ENCODE measurements at regions not wholly inside any gene's neighbourhood (a gene's known extent, or its start where the extent isn't known, plus 50 kb on each side); places are given as distances from the start of the nearest gene placed in this dataset.
A peak's percentile ranks its signal among the peaks of the same experiment; 100 is the strongest.

DNA sequence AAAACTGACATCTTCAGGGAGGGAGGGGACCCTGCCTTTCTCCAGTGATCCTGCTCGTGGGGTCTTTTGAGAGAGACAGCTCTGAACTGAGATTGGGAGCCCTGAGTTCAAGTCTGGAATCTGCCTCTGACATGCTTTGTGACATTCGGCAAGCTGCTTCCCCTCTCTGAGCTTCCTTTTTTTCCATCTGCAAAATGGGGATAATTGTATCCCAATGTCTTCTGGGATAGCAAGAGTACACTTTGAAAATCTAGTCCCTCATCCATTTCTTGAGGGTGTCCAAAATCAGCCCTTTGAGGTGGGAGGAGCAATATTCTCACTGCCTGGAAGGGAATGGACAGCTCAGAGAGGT, 186.3 kb downstream of the RGS3 start:
- Histone ChIP-seq H4K91ac (ENCODE audit: low read depth, low read length) (peak overlapping the region; percentile 26), H3K9ac (ENCODE audit: low read length) (no peak overlapping the region), H3K4me2 (ENCODE audit: low read length) (no peak overlapping the region), H2BK12ac (ENCODE audit: low read length) (peak overlapping the region; percentile 18), H2BK120ac (ENCODE audit: insufficient read depth, low read length, poor library complexity) (no peak overlapping the region), H3K4ac (ENCODE audit: low read depth, low read length) (no peak overlapping the region), H2AK5ac (ENCODE audit: low read length) (peak overlapping the region; percentile 34), H3K36me3 (ENCODE audit: control insufficient read depth in 1 of 2, insufficient read depth in 2 of 2, low read length in 2 of 2) (no peaks in the 10 kb centered on the region), H4K12ac (ENCODE audit: low read depth, low read length) (no peak overlapping the region), H3K27ac (ENCODE audit: low read depth, low read length) (no peak overlapping the region), H3K27me3 (ENCODE audit: insufficient read depth, low read length) (no peaks in the 10 kb centered on the region), H3K79me2 (ENCODE audit: control insufficient read depth, insufficient read depth, low read length, poor library complexity) (no peaks in the 10 kb centered on the region), H2AFZ (ENCODE audit: insufficient read depth, low read length, poor library complexity) (no peak overlapping the region), H3K79me1 (ENCODE audit: low read length) (peaks cover 2% of the 10 kb centered on the region), H3K14ac (ENCODE audit: low read length) (no peak overlapping the region), H4K8ac (ENCODE audit: low read depth, low read length) (no peak overlapping the region), H3K23ac (ENCODE audit: low read length) (no peak overlapping the region), H3K4me3 (ENCODE audit: low read depth, low read length) (no peak overlapping the region), H3K9me3 (ENCODE audit: insufficient read depth, low read depth, low read length) (no peaks in the 10 kb centered on the region), H3K18ac (ENCODE audit: low read length) (no peak overlapping the region), H3K4me1 (ENCODE audit: control insufficient read depth in 1 of 2, insufficient read depth in 2 of 2, low read length in 2 of 2) (peaks cover 0 to 11% of the 10 kb centered on the region in 2 experiments), H2BK5ac (ENCODE audit: low read depth, low read length, poor library complexity) (no peak overlapping the region)
- WGBS (ENCODE audit: extremely low coverage, insufficient coverage, insufficient read length): no CpG with 5 or more reads among the region's 2 CpGs
- no peak for DNase-seq

DNA sequence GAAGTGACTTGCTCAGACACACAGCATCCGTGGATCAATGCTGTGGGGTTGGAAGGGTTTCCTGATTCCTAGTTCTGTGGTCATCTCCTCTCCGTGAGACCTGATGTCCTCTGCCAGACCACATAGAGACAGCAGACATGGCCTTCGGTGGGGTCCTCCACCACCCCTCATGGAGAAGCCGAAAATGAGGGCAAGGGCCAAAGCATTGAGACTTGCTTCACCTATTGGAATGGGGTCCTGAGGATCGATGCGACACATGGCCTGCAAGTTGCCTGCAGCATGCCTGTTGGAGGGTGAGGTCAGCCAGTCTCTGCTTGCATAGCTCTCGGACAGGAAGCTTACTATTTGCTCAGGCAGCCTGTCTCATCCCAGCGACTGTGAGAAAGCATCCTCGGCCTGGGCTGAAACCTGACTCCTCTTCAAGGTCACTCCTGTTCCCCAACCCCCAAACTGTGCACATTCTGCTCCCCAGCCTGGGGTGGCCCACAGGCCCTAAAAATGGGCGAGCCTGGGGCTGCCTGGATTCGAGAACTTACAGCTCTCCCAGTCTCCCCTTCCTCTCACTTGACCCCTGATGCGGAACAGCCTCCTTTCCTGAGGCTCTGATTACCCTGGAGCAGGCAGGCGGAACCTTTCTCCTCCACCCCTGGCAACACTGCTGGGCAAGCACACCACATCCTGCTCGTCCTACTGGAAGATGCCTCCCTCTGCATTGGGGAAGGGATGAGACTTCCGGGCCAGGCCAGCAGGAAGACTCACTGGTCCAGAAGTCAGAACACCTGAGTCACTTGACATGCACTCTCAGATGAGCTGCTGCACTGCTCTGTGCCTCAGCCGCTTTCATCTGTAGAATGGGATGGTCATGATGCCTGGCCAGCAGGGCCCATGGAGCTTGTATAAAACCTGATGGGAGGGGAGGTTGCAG, 186.9 kb downstream of the RGS3 start:
- Histone ChIP-seq H3K27ac (ENCODE audit: low read depth, low read length) (no peak overlapping the region), H3K18ac (ENCODE audit: low read length) (no peak overlapping the region), H3K36me3 (ENCODE audit: control insufficient read depth in 1 of 2, insufficient read depth in 2 of 2, low read length in 2 of 2) (no peaks in the 10 kb centered on the region), H4K91ac (ENCODE audit: low read depth, low read length) (no peak overlapping the region), H3K4me1 (ENCODE audit: control insufficient read depth in 1 of 2, insufficient read depth in 2 of 2, low read length in 2 of 2) (peaks cover 5 to 14% of the 10 kb centered on the region in 2 experiments), H3K4me3 (ENCODE audit: low read depth, low read length) (no peak overlapping the region), H3K9me3 (ENCODE audit: insufficient read depth, low read depth, low read length) (no peaks in the 10 kb centered on the region), H3K4ac (ENCODE audit: low read depth, low read length) (no peak overlapping the region), H2AK5ac (ENCODE audit: low read length) (no peak overlapping the region), H3K4me2 (ENCODE audit: low read length) (no peak overlapping the region), H4K8ac (ENCODE audit: low read depth, low read length) (no peak overlapping the region), H2BK5ac (ENCODE audit: low read depth, low read length, poor library complexity) (no peak overlapping the region), H4K12ac (ENCODE audit: low read depth, low read length) (no peak overlapping the region), H3K27me3 (ENCODE audit: insufficient read depth, low read length) (no peaks in the 10 kb centered on the region), H3K14ac (ENCODE audit: low read length) (no peak overlapping the region), H3K79me2 (ENCODE audit: control insufficient read depth, insufficient read depth, low read length, poor library complexity) (no peaks in the 10 kb centered on the region), H2BK120ac (ENCODE audit: insufficient read depth, low read length, poor library complexity) (no peak overlapping the region), H2BK12ac (ENCODE audit: low read length) (no peak overlapping the region), H3K23ac (ENCODE audit: low read length) (no peak overlapping the region), H3K79me1 (ENCODE audit: low read length) (peaks cover 7% of the 10 kb centered on the region), H2AFZ (ENCODE audit: insufficient read depth, low read length, poor library complexity) (no peak overlapping the region), H3K9ac (ENCODE audit: low read length) (no peak overlapping the region)
- DNase-seq: no peak
- WGBS (ENCODE audit: extremely low coverage, insufficient coverage, insufficient read length): no CpG with 5 or more reads among the region's 16 CpGs

DNA sequence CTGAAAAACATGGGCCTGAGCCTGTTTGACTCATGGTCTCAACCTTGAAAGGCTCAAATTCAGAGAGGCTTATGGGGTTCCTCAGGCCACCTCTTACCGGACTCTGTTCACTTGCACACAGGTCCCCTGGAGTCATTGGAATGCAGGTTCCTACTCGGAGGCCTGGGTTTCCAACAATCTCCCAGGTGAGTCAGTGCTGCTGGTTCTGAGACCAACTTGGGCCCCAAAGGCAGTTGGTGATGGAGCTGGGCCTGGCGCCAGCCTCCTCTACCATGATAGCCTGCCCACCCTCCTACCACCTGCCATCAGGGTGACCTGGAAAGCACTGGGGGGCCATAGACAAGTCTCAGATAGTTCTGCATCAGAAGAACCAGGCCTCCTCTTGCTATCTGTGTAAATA, 188.4 kb downstream of the RGS3 start:
- no peak overlapping the region for H2BK5ac ChIP-seq (ENCODE audit: low read depth, low read length, poor library complexity)
- H4K91ac ChIP-seq (ENCODE audit: low read depth, low read length): no peak overlapping the region
- peaks cover 5 to 11% of the 10 kb centered on the region in 2 experiments for H3K4me1 ChIP-seq (ENCODE audit: control insufficient read depth in 1 of 2, insufficient read depth in 2 of 2, low read length in 2 of 2)
- H2AK5ac ChIP-seq (ENCODE audit: low read length): no peak overlapping the region
- no peak overlapping the region for H3K27ac ChIP-seq (ENCODE audit: low read depth, low read length)
- no peak overlapping the region for H3K18ac ChIP-seq (ENCODE audit: low read length)
- no peak overlapping the region for H2BK120ac ChIP-seq (ENCODE audit: insufficient read depth, low read length, poor library complexity)
- no peak overlapping the region for H3K4me2 ChIP-seq (ENCODE audit: low read length)
- no CpG with 5 or more reads among the region's 3 CpGs for WGBS (ENCODE audit: extremely low coverage, insufficient coverage, insufficient read length)
- H4K12ac ChIP-seq (ENCODE audit: low read depth, low read length): no peak overlapping the region
- H3K9ac ChIP-seq (ENCODE audit: low read length): no peak overlapping the region
- no peak overlapping the region for H3K14ac ChIP-seq (ENCODE audit: low read length)
- H3K36me3 ChIP-seq (ENCODE audit: control insufficient read depth in 1 of 2, insufficient read depth in 2 of 2, low read length in 2 of 2): no peaks in the 10 kb centered on the region
- no peaks in the 10 kb centered on the region for H3K27me3 ChIP-seq (ENCODE audit: insufficient read depth, low read length)
- H4K8ac ChIP-seq (ENCODE audit: low read depth, low read length): no peak overlapping the region
- peaks cover 7% of the 10 kb centered on the region for H3K79me1 ChIP-seq (ENCODE audit: low read length)
- no peak overlapping the region for H3K23ac ChIP-seq (ENCODE audit: low read length)
- H3K9me3 ChIP-seq (ENCODE audit: insufficient read depth, low read depth, low read length): no peaks in the 10 kb centered on the region
- H2AFZ ChIP-seq (ENCODE audit: insufficient read depth, low read length, poor library complexity): no peak overlapping the region
- H3K4ac ChIP-seq (ENCODE audit: low read depth, low read length): no peak overlapping the region
- H3K4me3 ChIP-seq (ENCODE audit: low read depth, low read length): no peak overlapping the region
- DNase-seq: no peak
- no peaks in the 10 kb centered on the region for H3K79me2 ChIP-seq (ENCODE audit: control insufficient read depth, insufficient read depth, low read length, poor library complexity)
- H2BK12ac ChIP-seq (ENCODE audit: low read length): no peak overlapping the region

DNA sequence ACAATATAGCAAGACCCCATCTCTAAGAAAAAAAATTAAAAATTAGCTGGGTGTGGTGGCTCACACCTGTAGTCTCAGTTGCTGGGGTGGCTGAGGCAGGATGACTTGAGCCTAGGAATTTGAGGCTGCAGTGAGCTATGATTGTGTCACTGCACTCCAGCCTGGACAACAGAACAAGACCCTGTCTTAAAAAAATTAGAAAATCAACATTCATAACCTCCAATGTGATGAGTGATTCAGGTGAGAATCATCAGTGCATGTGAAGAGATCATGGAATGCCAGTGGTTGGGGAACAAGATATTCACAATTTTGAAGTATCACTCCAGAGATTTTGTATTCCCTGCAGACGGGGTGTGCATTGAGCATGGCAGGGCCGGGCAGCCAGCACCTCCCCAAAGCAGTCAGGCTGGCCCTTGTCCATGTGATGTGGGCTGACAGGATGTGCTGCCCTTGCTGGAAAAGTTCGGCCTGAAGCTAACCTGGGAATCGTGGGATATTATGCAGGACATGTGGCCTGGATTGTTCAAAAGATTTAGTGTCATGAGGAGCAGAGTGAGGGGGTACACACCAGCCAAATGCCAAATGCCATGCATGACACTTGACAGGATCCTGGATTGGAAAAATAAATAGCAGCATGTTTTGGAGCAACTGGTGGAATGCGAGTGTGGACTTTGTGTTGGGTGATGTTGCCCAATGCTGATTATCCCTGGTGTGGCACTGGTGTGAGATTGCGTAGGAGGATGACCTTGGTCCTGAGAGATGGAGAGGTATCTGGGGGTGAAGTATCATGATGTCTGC, 189.0 kb downstream of the RGS3 start:
- H2BK5ac ChIP-seq (ENCODE audit: low read depth, low read length, poor library complexity): no peak overlapping the region
- H3K27me3 ChIP-seq (ENCODE audit: insufficient read depth, low read length): no peaks in the 10 kb centered on the region
- H3K23ac ChIP-seq (ENCODE audit: low read length): no peak overlapping the region
- H4K91ac ChIP-seq (ENCODE audit: low read depth, low read length): no peak overlapping the region
- H3K9ac ChIP-seq (ENCODE audit: low read length): no peak overlapping the region
- no peaks in the 10 kb centered on the region for H3K9me3 ChIP-seq (ENCODE audit: insufficient read depth, low read depth, low read length)
- H2BK120ac ChIP-seq (ENCODE audit: insufficient read depth, low read length, poor library complexity): no peak overlapping the region
- no peak overlapping the region for H2AK5ac ChIP-seq (ENCODE audit: low read length)
- no peak overlapping the region for H3K18ac ChIP-seq (ENCODE audit: low read length)
- no peak overlapping the region for H3K4ac ChIP-seq (ENCODE audit: low read depth, low read length)
- no peak overlapping the region for H3K4me3 ChIP-seq (ENCODE audit: low read depth, low read length)
- no peak for DNase-seq
- H3K4me2 ChIP-seq (ENCODE audit: low read length): no peak overlapping the region
- H4K12ac ChIP-seq (ENCODE audit: low read depth, low read length): no peak overlapping the region
- no peaks in the 10 kb centered on the region for H3K36me3 ChIP-seq (ENCODE audit: control insufficient read depth in 1 of 2, insufficient read depth in 2 of 2, low read length in 2 of 2)
- no peak overlapping the region for H3K14ac ChIP-seq (ENCODE audit: low read length)
- no peak overlapping the region for H2AFZ ChIP-seq (ENCODE audit: insufficient read depth, low read length, poor library complexity)
- no peak overlapping the region for H4K8ac ChIP-seq (ENCODE audit: low read depth, low read length)
- H3K79me2 ChIP-seq (ENCODE audit: control insufficient read depth, insufficient read depth, low read length, poor library complexity): no peaks in the 10 kb centered on the region
- H3K79me1 ChIP-seq (ENCODE audit: low read length): peaks cover 7% of the 10 kb centered on the region
- H3K27ac ChIP-seq (ENCODE audit: low read depth, low read length): no peak overlapping the region
- H2BK12ac ChIP-seq (ENCODE audit: low read length): no peak overlapping the region
- peaks cover 5 to 11% of the 10 kb centered on the region in 2 experiments for H3K4me1 ChIP-seq (ENCODE audit: control insufficient read depth in 1 of 2, insufficient read depth in 2 of 2, low read length in 2 of 2)
- WGBS (ENCODE audit: extremely low coverage, insufficient coverage, insufficient read length): no CpG with 5 or more reads among the region's 6 CpGs
